HEK293 (cell line): ENCODE measurements at regions not wholly inside any gene's neighbourhood (a gene's known extent, or its start where the extent isn't known, plus 50 kb on each side); places are given as distances from the start of the nearest gene placed in this dataset.

Experiments
- CTCF ChIA-PET: fragments of 350-600 bp; formaldehyde crosslinking; extraction: SDS; loops from one replicate; lab custom pipeline; 2021; ENCODE audit warnings: antibody characterized with exemption; lab: Yijun Ruan, JAX
- POLR2A ChIA-PET: fragments of 300-600 bp; formaldehyde crosslinking; extraction: SDS; loops from one replicate; lab custom pipeline; 2020; ENCODE audit warnings: antibody characterized with exemption, inconsistent platforms; lab: Yijun Ruan, JAX
- H3K27ac ChIP-seq: fragments of 200-500 bp; sonication (Bioruptor generic); 2 replicates; pipeline ENCODE4 v1.5.1; 2014; ENCODE audit warnings: low read depth, low read length, control low read depth, inconsistent platforms; ENCODE audit errors: extremely low read depth
- H3K36me3 ChIP-seq, 2 experiments: fragments of 200-500 bp in 1 of 2; sonication (Bioruptor generic) in 1 of 2; 1 replicate in 1 of 2; 2 replicates in 1 of 2; pipeline ENCODE4 v1.5.1; 2014 to 2017; ENCODE audit warnings: inconsistent platforms in 2 of 2, low read length in 2 of 2; ENCODE audit not compliant: control insufficient read depth in 2 of 2, insufficient read depth in 1 of 2
- H3K4me1 ChIP-seq: fragments of 200-500 bp; sonication (Bioruptor generic); 2 replicates; pipeline ENCODE4 v1.5.1; 2014; ENCODE audit warnings: mild to moderate bottlenecking, low read length, inconsistent platforms; ENCODE audit not compliant: control insufficient read depth, insufficient read depth
- H3K4me3 ChIP-seq: 2 replicates; pipeline ENCODE4 v1.5.1; 2011; ENCODE audit warnings: low read depth, mild to moderate bottlenecking, control low read depth, low read length, moderate library complexity
- H3K9me3 ChIP-seq: fragments of 200-500 bp; sonication (Bioruptor generic); 2 replicates; pipeline ENCODE4 v1.5.1; 2014; ENCODE audit warnings: low read depth, low read length, inconsistent platforms; ENCODE audit not compliant: control insufficient read depth, insufficient read depth
- ATF2 ChIP-seq: fragments of 450-650 bp; formaldehyde crosslinking; IDR thresholded peaks from 2 replicates; pipeline ENCODE4 v1.5.1; 2016; ENCODE audit warnings: missing biosample characterization, missing genetic modification characterization, low read depth
- EGR2 ChIP-seq: fragments of 450-650 bp; formaldehyde crosslinking; IDR thresholded peaks from 2 replicates; pipeline ENCODE4 v1.5.1; 2016; ENCODE audit warnings: low read depth, missing biosample characterization, missing genetic modification characterization
- GFI1B ChIP-seq: fragments of 450-650 bp; formaldehyde crosslinking; IDR thresholded peaks from 2 replicates; pipeline ENCODE4 v1.5.1; 2016; ENCODE audit warnings: missing biosample characterization, missing genetic modification characterization
- GLIS1 ChIP-seq: fragments of 450-650 bp; formaldehyde crosslinking; IDR thresholded peaks from 2 replicates; pipeline ENCODE4 v1.5.1; 2016; ENCODE audit warnings: missing biosample characterization, missing genetic modification characterization
- IKZF3 ChIP-seq: fragments of 450-650 bp; IDR thresholded peaks from 2 replicates; pipeline ENCODE4 v1.5.0; 2018; ENCODE audit warnings: missing biosample characterization, mild to moderate bottlenecking, missing genetic modification characterization, moderate library complexity
- SP3 ChIP-seq: fragments of 450-650 bp; formaldehyde crosslinking; IDR thresholded peaks from 2 replicates; pipeline ENCODE4 v1.5.1; 2016; ENCODE audit warnings: missing biosample characterization, missing genetic modification characterization
- ZFHX2 ChIP-seq: fragments of 450-650 bp; formaldehyde crosslinking; conservative IDR thresholded peaks from 2 replicates; pipeline ENCODE4 v1.5.1; 2016; ENCODE audit warnings: missing biosample characterization, missing genetic modification characterization
- ZNF16 ChIP-seq: fragments of 450-650 bp; formaldehyde crosslinking; IDR thresholded peaks from 2 replicates; pipeline ENCODE4 v1.5.1; 2016; ENCODE audit warnings: low read depth, missing biosample characterization, missing genetic modification characterization
- ZNF362 ChIP-seq: fragments of 450-650 bp; formaldehyde crosslinking; IDR thresholded peaks from 2 replicates; pipeline ENCODE4 v1.5.1; 2016; ENCODE audit warnings: missing biosample characterization, missing genetic modification characterization
- ZNF701 ChIP-seq: fragments of 450-650 bp; formaldehyde crosslinking; IDR thresholded peaks from 2 replicates; pipeline ENCODE4 v1.5.1; 2016; ENCODE audit warnings: missing biosample characterization, missing genetic modification characterization
- ZNF830 ChIP-seq: fragments of 450-650 bp; IDR thresholded peaks from 2 replicates; pipeline ENCODE4 v1.5.0; 2018; ENCODE audit warnings: missing biosample characterization, missing genetic modification characterization, low read depth, mild to moderate bottlenecking, moderate library complexity
- ZSCAN23 ChIP-seq: fragments of 450-650 bp; formaldehyde crosslinking; IDR thresholded peaks from 2 replicates; pipeline ENCODE4 v1.5.1; 2016; ENCODE audit warnings: missing biosample characterization, missing genetic modification characterization
- TF ChIP-seq, protein P1 (sequence below): fragments of 450-650 bp; formaldehyde crosslinking; IDR thresholded peaks from 2 replicates; pipeline ENCODE4 v1.5.1; 2016; ENCODE audit warnings: missing biosample characterization, missing genetic modification characterization
- TF ChIP-seq, protein P2 (sequence below): fragments of 450-650 bp; formaldehyde crosslinking; IDR thresholded peaks from 2 replicates; pipeline ENCODE4 v1.5.1; 2016; ENCODE audit warnings: missing biosample characterization, missing genetic modification characterization

DNA sequence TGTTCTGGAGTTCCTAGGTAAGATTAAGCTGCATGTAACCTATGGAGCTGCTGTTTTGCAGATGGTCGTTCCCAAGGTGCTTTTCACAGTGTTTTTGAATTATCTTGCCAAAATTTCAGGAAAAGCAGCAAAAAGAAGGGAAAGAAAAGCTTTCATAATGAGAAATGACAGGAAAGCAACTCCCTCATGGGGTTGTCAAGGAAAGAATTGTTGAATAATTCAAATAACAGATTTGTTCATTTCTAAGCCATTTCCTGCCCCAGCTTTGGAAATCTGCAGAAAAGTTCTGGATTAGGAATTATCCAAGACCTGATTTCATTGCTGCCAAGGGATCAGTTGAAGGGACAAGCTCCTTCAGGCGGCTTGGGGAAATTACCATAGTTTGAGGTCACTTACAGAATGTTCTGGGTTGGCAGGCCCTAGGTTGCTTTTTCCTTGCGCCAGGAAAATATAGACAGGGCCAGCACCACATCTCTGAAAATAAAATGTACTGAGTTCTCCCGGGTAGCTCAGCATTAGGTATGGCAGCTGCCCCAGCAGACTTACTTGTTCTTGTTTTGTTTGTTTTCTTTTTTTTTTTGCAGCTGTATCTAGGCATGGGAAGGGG lies 354.7 kb downstream of the STIM2 start:
- Histone ChIP-seq H3K4me1 (no peaks in the 10 kb centered on the region), H3K36me3 (no peaks in the 10 kb centered on the region), H3K4me3 (no peak overlapping the region)
- CTCF ChIA-PET: no interaction called here
- POLR2A ChIA-PET: no interaction called here
- TF ChIP-seq ZNF362 (tag by site-specific recombination) (no peak), GLIS1 (tag by site-specific recombination) (no peak), ATF2 (tag by site-specific recombination) (no peak), ZNF830 (tag by site-specific recombination) (no peak), ZNF16 (no peak), GFI1B (tag by site-specific recombination) (no peak), ZSCAN23 (tag by site-specific recombination) (no peak), SP3 (tag by site-specific recombination) (no peak), ZNF701 (tag by site-specific recombination) (no peak)
- TF ChIP-seq, protein P1, sequence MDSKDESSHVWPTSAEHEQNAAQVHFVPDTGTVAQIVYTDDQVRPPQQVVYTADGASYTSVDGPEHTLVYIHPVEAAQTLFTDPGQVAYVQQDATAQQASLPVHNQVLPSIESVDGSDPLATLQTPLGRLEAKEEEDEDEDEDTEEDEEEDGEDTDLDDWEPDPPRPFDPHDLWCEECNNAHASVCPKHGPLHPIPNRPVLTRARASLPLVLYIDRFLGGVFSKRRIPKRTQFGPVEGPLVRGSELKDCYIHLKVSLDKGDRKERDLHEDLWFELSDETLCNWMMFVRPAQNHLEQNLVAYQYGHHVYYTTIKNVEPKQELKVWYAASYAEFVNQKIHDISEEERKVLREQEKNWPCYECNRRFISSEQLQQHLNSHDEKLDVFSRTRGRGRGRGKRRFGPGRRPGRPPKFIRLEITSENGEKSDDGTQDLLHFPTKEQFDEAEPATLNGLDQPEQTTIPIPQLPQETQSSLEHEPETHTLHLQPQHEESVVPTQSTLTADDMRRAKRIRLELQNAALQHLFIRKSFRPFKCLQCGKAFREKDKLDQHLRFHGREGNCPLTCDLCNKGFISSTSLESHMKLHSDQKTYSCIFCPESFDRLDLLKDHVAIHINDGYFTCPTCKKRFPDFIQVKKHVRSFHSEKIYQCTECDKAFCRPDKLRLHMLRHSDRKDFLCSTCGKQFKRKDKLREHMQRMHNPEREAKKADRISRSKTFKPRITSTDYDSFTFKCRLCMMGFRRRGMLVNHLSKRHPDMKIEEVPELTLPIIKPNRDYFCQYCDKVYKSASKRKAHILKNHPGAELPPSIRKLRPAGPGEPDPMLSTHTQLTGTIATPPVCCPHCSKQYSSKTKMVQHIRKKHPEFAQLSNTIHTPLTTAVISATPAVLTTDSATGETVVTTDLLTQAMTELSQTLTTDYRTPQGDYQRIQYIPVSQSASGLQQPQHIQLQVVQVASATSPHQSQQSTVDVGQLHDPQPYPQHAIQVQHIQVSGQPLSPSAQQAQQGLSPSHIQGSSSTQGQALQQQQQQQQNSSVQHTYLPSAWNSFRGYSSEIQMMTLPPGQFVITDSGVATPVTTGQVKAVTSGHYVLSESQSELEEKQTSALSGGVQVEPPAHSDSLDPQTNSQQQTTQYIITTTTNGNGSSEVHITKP: no peak
- TF ChIP-seq, protein P2, sequence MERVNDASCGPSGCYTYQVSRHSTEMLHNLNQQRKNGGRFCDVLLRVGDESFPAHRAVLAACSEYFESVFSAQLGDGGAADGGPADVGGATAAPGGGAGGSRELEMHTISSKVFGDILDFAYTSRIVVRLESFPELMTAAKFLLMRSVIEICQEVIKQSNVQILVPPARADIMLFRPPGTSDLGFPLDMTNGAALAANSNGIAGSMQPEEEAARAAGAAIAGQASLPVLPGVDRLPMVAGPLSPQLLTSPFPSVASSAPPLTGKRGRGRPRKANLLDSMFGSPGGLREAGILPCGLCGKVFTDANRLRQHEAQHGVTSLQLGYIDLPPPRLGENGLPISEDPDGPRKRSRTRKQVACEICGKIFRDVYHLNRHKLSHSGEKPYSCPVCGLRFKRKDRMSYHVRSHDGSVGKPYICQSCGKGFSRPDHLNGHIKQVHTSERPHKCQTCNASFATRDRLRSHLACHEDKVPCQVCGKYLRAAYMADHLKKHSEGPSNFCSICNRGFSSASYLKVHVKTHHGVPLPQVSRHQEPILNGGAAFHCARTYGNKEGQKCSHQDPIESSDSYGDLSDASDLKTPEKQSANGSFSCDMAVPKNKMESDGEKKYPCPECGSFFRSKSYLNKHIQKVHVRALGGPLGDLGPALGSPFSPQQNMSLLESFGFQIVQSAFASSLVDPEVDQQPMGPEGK (tag by site-specific recombination): no peak
- TF ChIP-seq, all 188 proteins: peak for 0
- Histone ChIP-seq H3K27ac (no peak overlapping the region), H3K9me3 (no peaks in the 10 kb centered on the region)

DNA sequence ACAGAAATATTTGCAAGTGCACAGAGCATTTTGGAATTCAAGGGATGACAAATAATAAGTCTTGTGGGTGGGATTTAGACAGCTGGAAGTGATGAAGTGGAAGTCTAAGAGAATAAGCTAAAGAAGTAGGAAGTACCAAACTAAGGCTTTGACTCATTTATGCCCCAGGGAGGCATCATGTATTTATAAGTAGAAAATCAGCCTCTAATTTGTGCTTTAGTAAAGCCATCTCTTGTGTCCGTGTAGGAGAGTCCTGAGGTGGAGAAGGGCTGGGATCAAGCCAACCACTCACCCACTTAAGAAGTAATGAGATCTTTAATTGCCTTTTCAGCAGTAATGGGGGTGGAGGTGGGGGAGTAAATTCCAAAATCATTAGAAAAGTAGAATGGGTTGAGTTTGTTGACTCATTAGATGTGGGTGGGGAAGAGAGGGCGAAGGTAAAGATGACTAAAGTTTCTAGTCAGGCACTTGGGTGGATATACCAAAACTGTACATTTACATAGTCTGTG lies 356.7 kb downstream of the STIM2 start:
- no peaks in the 10 kb centered on the region for H3K36me3 ChIP-seq
- H3K27ac ChIP-seq: no peak overlapping the region
- TF ChIP-seq EGR2 (tag by site-specific recombination) (peak; percentile 91), IKZF3 (tag by site-specific recombination) (no peak), ZFHX2 (tag by site-specific recombination) (peak; percentile 73)
- POLR2A ChIA-PET: no interaction called here
- no peaks in the 10 kb centered on the region for H3K9me3 ChIP-seq
- no peak overlapping the region for H3K4me3 ChIP-seq
- CTCF ChIA-PET: interaction anchor here (0.6 kb wide), 1 partner anchor 643 kb away, joined by 4 read pairs; no protein-coding TSS in a partner anchor
- no peaks in the 10 kb centered on the region for H3K4me1 ChIP-seq
